ENCODE measurements at regions not wholly inside any gene's neighbourhood (a gene's known extent, or its start where the extent isn't known, plus 50 kb on each side); places are given as distances from the start of the nearest gene placed in this dataset. TPM values are rescaled to one million over a fixed set of nuclear protein-coding genes. Genes with fewer than 3 reads are reported as not detected.

GRCh38 chr12:14314801-14315200 is 50.7 kb upstream of the ATF7IP start:
- no peak for DNase-seq
- no peak overlapping the region for H3K4me3 ChIP-seq (replicated peaks in 1 of 3)
- no peak overlapping the region for H3K27ac ChIP-seq
- no peaks in the 10 kb centered on the region for H3K9me3 ChIP-seq
- intact Hi-C loops (cut with DNase I): no loop called here
- 90 to 92% methylated on average over 6 of the region's 6 CpGs for WGBS, 2 donors
- TF ChIP-seq CTCF (IDR thresholded peaks at IDR 0.05): no peak
- TF ChIP-seq POLR2A (IDR thresholded peaks at IDR 0.05): no peak
- no peaks in the 10 kb centered on the region for H3K4me1 ChIP-seq
- no peaks in the 10 kb centered on the region for H3K36me3 ChIP-seq
- H3K27me3 ChIP-seq: no peaks in the 10 kb centered on the region

DNA sequence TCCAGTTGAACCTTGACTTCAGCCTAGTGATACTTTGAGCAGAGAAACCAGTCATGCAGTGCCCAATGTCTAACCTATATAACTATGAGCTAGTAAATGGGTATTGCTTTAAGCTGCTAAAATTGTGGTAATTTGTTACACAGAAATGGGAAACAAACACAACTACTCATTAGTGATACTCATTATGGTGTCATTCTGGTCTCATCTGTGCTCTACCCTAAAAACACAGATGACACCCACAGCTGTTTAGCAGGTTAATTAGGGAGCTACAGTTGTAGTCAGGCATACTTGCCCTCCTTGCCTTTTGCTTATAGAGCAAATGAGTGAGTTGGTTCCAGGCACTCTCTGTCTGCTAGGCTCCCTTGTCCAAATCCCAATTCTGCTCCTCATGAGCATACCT is 50.0 kb upstream of the ATF7IP start:
- TF ChIP-seq POLR2A (IDR thresholded peaks at IDR 0.05): no peak
- TF ChIP-seq CTCF (IDR thresholded peaks at IDR 0.05): no peak
- DNase-seq: no peak
- no peak overlapping the region for H3K4me3 ChIP-seq (replicated peaks in 1 of 3)
- no peaks in the 10 kb centered on the region for H3K4me1 ChIP-seq
- no peaks in the 10 kb centered on the region for H3K36me3 ChIP-seq
- no peaks in the 10 kb centered on the region for H3K9me3 ChIP-seq
- H3K27me3 ChIP-seq: no peaks in the 10 kb centered on the region
- no peak overlapping the region for H3K27ac ChIP-seq
- intact Hi-C loops (cut with DNase I): no loop called here

Small RNA genes lying in the stretch of these regions (small RNA-seq; reads per million reads assigned to genes)
- gene AC092470.1 (not detected), gene AC135001.1 (not detected), gene MRPS18CP4 (not detected), gene RNU6-491P (not detected)

Data from thyroid gland (tissue), 4 donors.